IPS DF 4.7 (cell line): ENCODE measurements at regions not wholly inside any gene's neighbourhood (a gene's known extent, or its start where the extent isn't known, plus 50 kb on each side); places are given as distances from the start of the nearest gene placed in this dataset.

Source experiments
- DNase-seq: peaks from one replicate; pipeline ENCODE4 v3.0.0-alpha.2; 2013; ENCODE audit warnings: low spot score; ENCODE audit errors: extremely low read depth

- DNase-seq: no peak
These were observed 415.3 kb downstream of the IRS2 start for GRCh38 chr13:109371066-109371465.

- DNase-seq: no peak
These were observed 415.9 kb downstream of the IRS2 start for GRCh38 chr13:109370496-109370895.

GRCh38 chr13:109369353-109370052 is 416.9 kb downstream of the IRS2 start:
- no peak for DNase-seq

- DNase-seq: no peak
These were observed 418.2 kb downstream of the IRS2 start for GRCh38 chr13:109368230-109368629.

GRCh38 chr13:109366525-109366924 is 419.9 kb downstream of the IRS2 start:
- no peak for DNase-seq

- DNase-seq: no peak
These were observed 423.0 kb downstream of the IRS2 start for GRCh38 chr13:109363431-109363830.

GRCh38 chr13:109362616-109363015 is 423.8 kb downstream of the IRS2 start:
- DNase-seq: no peak

GRCh38 chr13:109361562-109362289 is 424.7 kb downstream of the IRS2 start:
- no peak for DNase-seq

GRCh38 chr13:109357751-109358471 is 428.5 kb downstream of the IRS2 start:
- DNase-seq: no peak

GRCh38 chr13:109355875-109356434 is 430.4 kb downstream of the IRS2 start:
- no peak for DNase-seq

GRCh38 chr13:109355166-109355565 is 431.2 kb downstream of the IRS2 start:
- no peak for DNase-seq

- no peak for DNase-seq
These were observed 435.1 kb downstream of the IRS2 start for GRCh38 chr13:109351236-109351635.

- no peak for DNase-seq
These were observed 437.7 kb downstream of the IRS2 start for GRCh38 chr13:109348519-109349258.

- no peak for DNase-seq
These were observed 440.3 kb downstream of the IRS2 start for GRCh38 chr13:109346060-109346459.

GRCh38 chr13:109345433-109345941 is 440.9 kb downstream of the IRS2 start:
- DNase-seq: no peak

- no peak for DNase-seq
These were observed 441.7 kb downstream of the IRS2 start for GRCh38 chr13:109344552-109345157.

- no peak for DNase-seq
These were observed 449.7 kb downstream of the IRS2 start for GRCh38 chr13:109336730-109337129.

GRCh38 chr13:109333893-109334651 is 452.3 kb downstream of the IRS2 start:
- DNase-seq: no peak

- DNase-seq: no peak
These were observed 453.6 kb downstream of the IRS2 start for GRCh38 chr13:109332506-109333499.
